Astrocyte (in vitro differentiated cells and primary cell): ENCODE measurements at regions not wholly inside any gene's neighbourhood (a gene's known extent, or its start where the extent isn't known, plus 50 kb on each side); places are given as distances from the start of the nearest gene placed in this dataset.

Source experiments
- DNase-seq: peaks from one replicate; pipeline ENCODE4 v3.0.0-alpha.2; 2010; ENCODE audit warnings: low read depth
- FAIRE-seq: peaks from 2 replicates; lab custom pipeline; 2011; peaks lifted over from hg19 to GRCh38; lab: Jason Lieb, UNC
- H2AFZ ChIP-seq: 2 replicates; pipeline ENCODE4 v1.6.0; 2012; ENCODE audit warnings: low read depth, low read length, inconsistent platforms
- H3K27ac ChIP-seq: 2 replicates; pipeline ENCODE4 v1.5.1; 2011; ENCODE audit warnings: low read depth, low read length, inconsistent platforms
- H3K27me3 ChIP-seq: 2 replicates; pipeline ENCODE4 v1.6.0; 2011; ENCODE audit warnings: low read length, inconsistent platforms; ENCODE audit not compliant: insufficient read depth
- H3K36me3 ChIP-seq: 2 replicates; pipeline ENCODE4 v1.5.1; 2011; ENCODE audit warnings: low read length, inconsistent platforms; ENCODE audit not compliant: insufficient read depth
- H3K4me1 ChIP-seq: 2 replicates; pipeline ENCODE4 v1.5.1; 2011; ENCODE audit warnings: low read length, inconsistent platforms; ENCODE audit not compliant: insufficient read depth
- H3K4me2 ChIP-seq: 2 replicates; pipeline ENCODE4 v1.6.0; 2012; ENCODE audit warnings: low read length, inconsistent platforms
- H3K4me3 ChIP-seq: 2 replicates; pipeline ENCODE4 v1.5.1; 2011; ENCODE audit warnings: low read depth, mild to moderate bottlenecking, low read length, inconsistent platforms; ENCODE audit not compliant: insufficient read depth
- H3K79me2 ChIP-seq: 2 replicates; pipeline ENCODE4 v1.6.0; 2012; ENCODE audit warnings: mild to moderate bottlenecking, low read length, inconsistent platforms; ENCODE audit not compliant: insufficient read depth
- H3K9ac ChIP-seq: 2 replicates; pipeline ENCODE4 v1.6.0; 2012; ENCODE audit warnings: mild to moderate bottlenecking, low read length, inconsistent platforms
- H3K9me3 ChIP-seq: 2 replicates; pipeline ENCODE4 v1.5.1; 2012; ENCODE audit warnings: low read depth, mild to moderate bottlenecking, low read length, inconsistent platforms; ENCODE audit not compliant: insufficient read depth
- H4K20me1 ChIP-seq: 2 replicates; pipeline ENCODE4 v1.6.0; 2012; ENCODE audit warnings: low read length, inconsistent platforms; ENCODE audit not compliant: insufficient read depth
- H3K27ac Mint-ChIP-seq: one replicate; pipeline ENCODE4 v1.8.0; 2021; ENCODE audit warnings: mild to moderate bottlenecking, mixed read lengths; ENCODE audit not compliant: unreplicated experiment
- H3K27me3 Mint-ChIP-seq: one replicate; pipeline ENCODE4 v1.8.0; 2021; ENCODE audit warnings: low read depth, mixed read lengths; ENCODE audit not compliant: unreplicated experiment
- H3K36me3 Mint-ChIP-seq: one replicate; pipeline ENCODE4 v1.8.0; 2021; ENCODE audit warnings: low read depth, mixed read lengths; ENCODE audit not compliant: unreplicated experiment
- H3K4me1 Mint-ChIP-seq: one replicate; pipeline ENCODE4 v1.8.0; 2021; ENCODE audit warnings: low read depth, mixed read lengths; ENCODE audit not compliant: unreplicated experiment
- H3K4me3 Mint-ChIP-seq: one replicate; pipeline ENCODE4 v1.8.0; 2021; ENCODE audit warnings: mild to moderate bottlenecking, moderate library complexity, mixed read lengths; ENCODE audit not compliant: unreplicated experiment
- H3K9me3 Mint-ChIP-seq: one replicate; pipeline ENCODE4 v1.8.0; 2021; ENCODE audit warnings: mild to moderate bottlenecking, mixed read lengths; ENCODE audit not compliant: unreplicated experiment
- EZH2 ChIP-seq: IDR thresholded peaks from 2 replicates; pipeline ENCODE4 v1.6.1; 2012; ENCODE audit warnings: mild to moderate bottlenecking, low read length, inconsistent platforms; ENCODE audit not compliant: insufficient read depth
- TF ChIP-seq, protein P1 (sequence below): IDR thresholded peaks from 2 replicates; pipeline ENCODE4 v1.5.1; 2011; ENCODE audit warnings: low read depth, mild to moderate bottlenecking, inconsistent platforms, low read length, moderate library complexity; ENCODE audit not compliant: insufficient read depth

DNA sequence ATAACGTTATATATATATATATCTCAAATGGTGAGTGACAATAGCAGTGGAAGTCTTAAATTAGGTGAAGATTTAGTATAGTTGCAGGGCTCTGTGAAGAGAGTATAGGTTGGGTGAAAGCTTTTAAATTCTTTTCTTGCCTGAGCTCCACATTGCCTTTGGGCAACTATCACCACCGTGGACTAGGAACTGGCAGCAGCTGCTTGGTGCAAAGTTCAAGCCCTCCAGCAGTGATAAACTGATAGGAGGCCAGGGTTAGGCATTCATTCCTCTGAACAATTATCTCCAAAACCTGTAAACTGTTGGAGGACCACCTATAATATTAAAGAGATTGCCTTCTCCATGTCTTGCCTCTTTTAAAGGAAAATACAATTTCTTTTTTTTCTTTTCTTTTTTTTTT is 91.2 kb upstream of the ATXN7L3B start:
- Mint-ChIP-seq H3K4me3 (no peak overlapping the region), H3K9me3 (no peaks in the 10 kb centered on the region)

DNA sequence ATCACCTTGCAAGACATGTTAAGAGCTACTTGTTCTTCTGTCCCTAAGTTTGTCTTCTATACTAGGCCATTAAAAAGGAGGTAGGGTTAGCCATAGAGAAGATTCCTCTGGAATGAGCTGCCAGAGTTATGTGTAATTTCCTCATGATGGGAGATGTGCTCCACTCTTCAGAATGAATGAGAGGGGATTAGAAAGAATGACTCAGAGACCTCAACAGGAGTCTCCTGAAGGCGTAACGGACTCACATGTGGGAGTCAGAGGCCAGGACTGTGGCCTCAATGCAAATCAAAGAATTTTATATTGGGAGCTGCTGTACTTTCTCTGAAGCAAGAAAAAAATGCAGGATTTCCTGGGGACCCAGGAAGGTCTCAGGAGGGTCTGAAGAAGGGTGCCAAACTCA is 87.8 kb upstream of the ATXN7L3B start:
- no peaks in the 10 kb centered on the region for H3K9me3 ChIP-seq
- H3K4me3 ChIP-seq, result no peak overlapping the region
- H3K4me1 ChIP-seq, result no peaks in the 10 kb centered on the region
- no peak overlapping the region for H3K9ac ChIP-seq
- FAIRE-seq, result no peak
- no peak overlapping the region for H2AFZ ChIP-seq
- H3K4me1 Mint-ChIP-seq, result peaks cover 5% of the 10 kb centered on the region
- H3K27ac ChIP-seq, result no peak overlapping the region
- TF ChIP-seq EZH2, result no peak
- TF ChIP-seq, protein P1, sequence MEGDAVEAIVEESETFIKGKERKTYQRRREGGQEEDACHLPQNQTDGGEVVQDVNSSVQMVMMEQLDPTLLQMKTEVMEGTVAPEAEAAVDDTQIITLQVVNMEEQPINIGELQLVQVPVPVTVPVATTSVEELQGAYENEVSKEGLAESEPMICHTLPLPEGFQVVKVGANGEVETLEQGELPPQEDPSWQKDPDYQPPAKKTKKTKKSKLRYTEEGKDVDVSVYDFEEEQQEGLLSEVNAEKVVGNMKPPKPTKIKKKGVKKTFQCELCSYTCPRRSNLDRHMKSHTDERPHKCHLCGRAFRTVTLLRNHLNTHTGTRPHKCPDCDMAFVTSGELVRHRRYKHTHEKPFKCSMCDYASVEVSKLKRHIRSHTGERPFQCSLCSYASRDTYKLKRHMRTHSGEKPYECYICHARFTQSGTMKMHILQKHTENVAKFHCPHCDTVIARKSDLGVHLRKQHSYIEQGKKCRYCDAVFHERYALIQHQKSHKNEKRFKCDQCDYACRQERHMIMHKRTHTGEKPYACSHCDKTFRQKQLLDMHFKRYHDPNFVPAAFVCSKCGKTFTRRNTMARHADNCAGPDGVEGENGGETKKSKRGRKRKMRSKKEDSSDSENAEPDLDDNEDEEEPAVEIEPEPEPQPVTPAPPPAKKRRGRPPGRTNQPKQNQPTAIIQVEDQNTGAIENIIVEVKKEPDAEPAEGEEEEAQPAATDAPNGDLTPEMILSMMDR, result no peak
- H3K9me3 Mint-ChIP-seq, result no peaks in the 10 kb centered on the region
- no peaks in the 10 kb centered on the region for H3K79me2 ChIP-seq
- no peaks in the 10 kb centered on the region for H3K27me3 ChIP-seq
- H3K27me3 Mint-ChIP-seq, result no peaks in the 10 kb centered on the region
- DNase-seq, result peak; percentile 59
- H3K36me3 Mint-ChIP-seq, result no peaks in the 10 kb centered on the region
- peak overlapping the region; percentile 43 for H3K27ac Mint-ChIP-seq
- no peaks in the 10 kb centered on the region for H4K20me1 ChIP-seq
- H3K4me2 ChIP-seq, result peak overlapping the region; percentile 14
- H3K36me3 ChIP-seq, result no peaks in the 10 kb centered on the region
- H3K4me3 Mint-ChIP-seq, result no peak overlapping the region

More for the DNA sequence above, 91.2 kb upstream of the ATXN7L3B start:
- no peak overlapping the region for H3K27ac ChIP-seq
- TF ChIP-seq EZH2, result no peak
- TF ChIP-seq, protein P1, result no peak
- Mint-ChIP-seq H3K27ac (no peak overlapping the region), H3K4me1 (peaks cover 5% of the 10 kb centered on the region), H3K36me3 (no peaks in the 10 kb centered on the region), H3K27me3 (no peaks in the 10 kb centered on the region)
- H4K20me1 ChIP-seq, result no peaks in the 10 kb centered on the region
- no peaks in the 10 kb centered on the region for H3K9me3 ChIP-seq
- H3K9ac ChIP-seq, result no peak overlapping the region
- no peaks in the 10 kb centered on the region for H3K79me2 ChIP-seq
- FAIRE-seq (no peak), DNase-seq (no peak)
- no peaks in the 10 kb centered on the region for H3K36me3 ChIP-seq
- H2AFZ ChIP-seq, result no peak overlapping the region
- no peaks in the 10 kb centered on the region for H3K4me1 ChIP-seq
- no peak overlapping the region for H3K4me3 ChIP-seq
- no peaks in the 10 kb centered on the region for H3K27me3 ChIP-seq
- H3K4me2 ChIP-seq, result no peak overlapping the region

DNA sequence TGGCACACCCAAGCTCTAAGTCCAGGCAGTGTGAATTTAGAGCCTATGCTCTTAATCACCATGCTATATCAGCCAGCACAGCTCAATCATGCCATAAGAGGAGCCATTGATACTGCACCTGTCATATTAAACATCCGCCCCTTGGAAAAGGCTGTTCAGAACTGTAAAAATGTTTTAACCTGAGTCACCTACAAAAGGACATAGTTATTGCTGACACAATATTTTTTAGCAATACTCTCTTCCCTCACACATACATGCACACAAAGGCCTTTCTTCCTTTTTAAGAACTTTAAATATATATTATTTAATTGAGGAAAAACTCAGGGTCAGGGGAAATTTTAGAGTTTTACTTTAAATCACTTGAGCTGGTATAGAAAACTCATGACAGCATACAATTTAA is 83.5 kb upstream of the ATXN7L3B start:
- Histone ChIP-seq H3K4me1 (no peaks in the 10 kb centered on the region), H3K27ac (no peak overlapping the region), H3K36me3 (no peaks in the 10 kb centered on the region), H3K9me3 (no peaks in the 10 kb centered on the region), H2AFZ (no peak overlapping the region), H3K9ac (no peak overlapping the region), H3K27me3 (no peaks in the 10 kb centered on the region), H3K4me3 (no peak overlapping the region), H3K79me2 (no peaks in the 10 kb centered on the region), H3K4me2 (no peak overlapping the region), H4K20me1 (no peaks in the 10 kb centered on the region)
- H3K36me3 Mint-ChIP-seq, result no peaks in the 10 kb centered on the region
- TF ChIP-seq EZH2, result no peak
- TF ChIP-seq, protein P1, result no peak
- no peaks in the 10 kb centered on the region for H3K27me3 Mint-ChIP-seq
- no peak overlapping the region for H3K4me3 Mint-ChIP-seq
- H3K27ac Mint-ChIP-seq, result no peak overlapping the region
- peaks cover 5% of the 10 kb centered on the region for H3K4me1 Mint-ChIP-seq
- H3K9me3 Mint-ChIP-seq, result no peaks in the 10 kb centered on the region
- no peak for FAIRE-seq
- no peak for DNase-seq
